GM12891 (cell line): ENCODE measurements at regions not wholly inside any gene's neighbourhood (a gene's known extent, or its start where the extent isn't known, plus 50 kb on each side); places are given as distances from the start of the nearest gene placed in this dataset.

ENCODE experiments used
- POLR2A ChIP-seq: IDR thresholded peaks from 2 replicates; pipeline ENCODE4 v1.6.1; 2011; ENCODE audit warnings: low read depth, low read length, control low read depth
- SPI1 ChIP-seq: IDR thresholded peaks from 2 replicates; pipeline ENCODE4 v1.6.1; 2011; ENCODE audit warnings: low read depth, low read length, control low read depth

DNA sequence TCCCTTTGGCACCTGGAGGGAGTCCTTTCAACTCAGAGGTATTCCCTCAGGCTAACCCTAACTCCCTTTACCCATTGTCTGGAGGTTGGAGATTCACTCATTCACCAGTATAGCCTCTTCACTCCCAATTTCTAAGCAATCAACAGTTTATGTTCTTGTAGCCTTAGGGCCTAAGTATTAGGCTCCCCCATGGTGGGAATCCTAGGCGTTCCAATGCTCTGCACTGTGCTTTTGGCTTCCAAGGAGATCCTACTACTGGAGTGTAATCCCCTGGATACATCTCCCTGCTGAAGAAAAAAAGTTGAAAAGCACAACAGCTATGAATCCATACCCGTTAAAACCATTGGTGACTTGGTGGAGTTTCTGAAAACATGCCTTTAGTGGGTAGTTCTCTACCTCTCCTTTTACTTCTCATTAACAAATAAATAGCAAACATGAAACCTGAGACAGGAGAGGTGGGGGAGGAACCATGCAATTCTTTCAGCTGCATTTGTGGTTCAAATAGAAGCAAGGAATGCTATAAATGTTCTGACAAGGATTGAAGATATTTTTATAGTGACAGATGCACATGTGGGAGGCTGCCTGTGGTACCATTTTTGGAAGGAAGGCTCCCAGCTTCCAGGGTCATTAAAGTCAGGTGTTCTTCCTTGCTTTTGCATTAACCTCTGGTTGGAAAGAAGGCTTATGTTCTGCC lies 397.1 kb downstream of the DMAC1 start:
- TF ChIP-seq SPI1 (no peak), POLR2A (no peak)
